Activated B cell treated with CpG ODN at 0.5 μM for 24 hours (primary cell): ENCODE measurements at regions not wholly inside any gene's neighbourhood (a gene's known extent, or its start where the extent isn't known, plus 50 kb on each side); places are given as distances from the start of the nearest gene placed in this dataset.

Experiments used
- ATAC-seq: fragments of 200-7000 bp; cut with Tn5 transposase; one replicate; pipeline ENCODE4 v1.10.0; 2021; ENCODE audit warnings: low read depth, mild to moderate bottlenecking, moderate library complexity
- CTCF ChIA-PET: fragments of 350-600 bp; sonication (Branson Sonifier 250); formaldehyde crosslinking; loops from one replicate; lab custom pipeline; 2021; ENCODE audit warnings: antibody characterized with exemption; lab: Charles Lee
- POLR2A ChIA-PET: fragments of 350-600 bp; sonication (Branson Sonifier 250); formaldehyde crosslinking; loops from one replicate; lab custom pipeline; 2021; ENCODE audit warnings: antibody characterized with exemption; lab: Charles Lee
- DNase-seq: peaks from one replicate; pipeline ENCODE4 v3.0.0; 2022
- H3K27ac Mint-ChIP-seq: one replicate; pipeline ENCODE4 v1.8.0; 2020; ENCODE audit warnings: mixed read lengths
- H3K27me3 Mint-ChIP-seq: one replicate; pipeline ENCODE4 v1.8.0; 2021; ENCODE audit warnings: mixed read lengths
- H3K36me3 Mint-ChIP-seq: one replicate; pipeline ENCODE4 v1.8.0; 2021; ENCODE audit warnings: low read depth, mixed read lengths
- H3K4me1 Mint-ChIP-seq: one replicate; pipeline ENCODE4 v1.8.0; 2021; ENCODE audit warnings: mixed read lengths
- H3K4me3 Mint-ChIP-seq: one replicate; pipeline ENCODE4 v1.8.0; 2020; ENCODE audit warnings: mild to moderate bottlenecking, mixed read lengths
- H3K9me3 Mint-ChIP-seq: one replicate; pipeline ENCODE4 v1.8.0; 2020; ENCODE audit warnings: mixed read lengths
- intact Hi-C: fragments of 100-400 bp; cut with micrococcal nuclease; formaldehyde crosslinking; loops from one replicate; pipeline ENCODE4 v1.15.1; 2024
- TF ChIP-seq, protein P1 (sequence below): fragments of 200-600 bp; IDR thresholded peaks from one replicate; pipeline ENCODE4 v1.8.0; 2022; ENCODE audit warnings: antibody characterized with exemption, mild to moderate bottlenecking

GRCh38 chr7:68125168-68125567 lies 1128.5 kb downstream of the TYW1 start:
- ChIA-PET CTCF (no interaction called here), POLR2A (no interaction called here)
- H3K27ac Mint-ChIP-seq, result no peak overlapping the region
- TF ChIP-seq, protein P1, sequence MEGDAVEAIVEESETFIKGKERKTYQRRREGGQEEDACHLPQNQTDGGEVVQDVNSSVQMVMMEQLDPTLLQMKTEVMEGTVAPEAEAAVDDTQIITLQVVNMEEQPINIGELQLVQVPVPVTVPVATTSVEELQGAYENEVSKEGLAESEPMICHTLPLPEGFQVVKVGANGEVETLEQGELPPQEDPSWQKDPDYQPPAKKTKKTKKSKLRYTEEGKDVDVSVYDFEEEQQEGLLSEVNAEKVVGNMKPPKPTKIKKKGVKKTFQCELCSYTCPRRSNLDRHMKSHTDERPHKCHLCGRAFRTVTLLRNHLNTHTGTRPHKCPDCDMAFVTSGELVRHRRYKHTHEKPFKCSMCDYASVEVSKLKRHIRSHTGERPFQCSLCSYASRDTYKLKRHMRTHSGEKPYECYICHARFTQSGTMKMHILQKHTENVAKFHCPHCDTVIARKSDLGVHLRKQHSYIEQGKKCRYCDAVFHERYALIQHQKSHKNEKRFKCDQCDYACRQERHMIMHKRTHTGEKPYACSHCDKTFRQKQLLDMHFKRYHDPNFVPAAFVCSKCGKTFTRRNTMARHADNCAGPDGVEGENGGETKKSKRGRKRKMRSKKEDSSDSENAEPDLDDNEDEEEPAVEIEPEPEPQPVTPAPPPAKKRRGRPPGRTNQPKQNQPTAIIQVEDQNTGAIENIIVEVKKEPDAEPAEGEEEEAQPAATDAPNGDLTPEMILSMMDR, result no peak
- H3K36me3 Mint-ChIP-seq, result no peaks in the 10 kb centered on the region
- no peaks in the 10 kb centered on the region for H3K27me3 Mint-ChIP-seq
- ATAC-seq (no peak), DNase-seq (no peak)
- H3K9me3 Mint-ChIP-seq, result peaks cover 6% of the 10 kb centered on the region
- no peaks in the 10 kb centered on the region for H3K4me1 Mint-ChIP-seq
- intact Hi-C loops, result no loop called here
- H3K4me3 Mint-ChIP-seq, result no peak overlapping the region

GRCh38 chr7:68133045-68133444 lies 1136.4 kb downstream of the TYW1 start:
- Mint-ChIP-seq H3K27ac (no peak overlapping the region), H3K4me3 (no peak overlapping the region), H3K4me1 (no peaks in the 10 kb centered on the region), H3K27me3 (no peaks in the 10 kb centered on the region), H3K9me3 (peaks cover under 1% of the 10 kb centered on the region), H3K36me3 (no peaks in the 10 kb centered on the region)
- ChIA-PET POLR2A (no interaction called here), CTCF (no interaction called here)
- no peak for DNase-seq
- intact Hi-C loops, result no loop called here
- TF ChIP-seq, protein P1, result no peak
- ATAC-seq, result no peak

DNA sequence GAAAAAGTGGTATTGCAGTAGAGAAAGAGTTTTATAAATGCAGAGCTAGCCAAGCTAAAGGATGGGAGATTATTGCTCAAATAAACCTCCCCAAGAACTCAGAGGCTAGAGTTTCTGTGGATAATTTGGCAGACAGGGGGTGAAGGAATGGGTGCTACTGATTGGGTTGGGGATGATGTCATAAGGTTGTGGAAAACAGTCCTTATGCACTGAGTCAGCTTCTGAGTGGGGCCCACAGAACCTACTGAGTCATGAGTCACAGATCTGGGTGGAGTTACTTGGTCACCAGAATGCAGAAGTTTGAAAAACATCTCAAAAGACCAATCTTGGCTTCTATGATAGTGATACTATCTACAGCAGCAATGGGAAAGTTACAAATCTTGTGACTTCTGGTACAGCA lies 1146.7 kb downstream of the TYW1 start:
- Mint-ChIP-seq H3K27me3 (no peaks in the 10 kb centered on the region), H3K9me3 (peaks cover 25% of the 10 kb centered on the region), H3K4me3 (no peak overlapping the region), H3K36me3 (no peaks in the 10 kb centered on the region), H3K4me1 (no peaks in the 10 kb centered on the region), H3K27ac (no peak overlapping the region)
- DNase-seq (no peak), ATAC-seq (no peak)
- intact Hi-C loops, result no loop called here
- CTCF ChIA-PET, result no interaction called here
- POLR2A ChIA-PET, result no interaction called here
- TF ChIP-seq, protein P1, result no peak

DNA sequence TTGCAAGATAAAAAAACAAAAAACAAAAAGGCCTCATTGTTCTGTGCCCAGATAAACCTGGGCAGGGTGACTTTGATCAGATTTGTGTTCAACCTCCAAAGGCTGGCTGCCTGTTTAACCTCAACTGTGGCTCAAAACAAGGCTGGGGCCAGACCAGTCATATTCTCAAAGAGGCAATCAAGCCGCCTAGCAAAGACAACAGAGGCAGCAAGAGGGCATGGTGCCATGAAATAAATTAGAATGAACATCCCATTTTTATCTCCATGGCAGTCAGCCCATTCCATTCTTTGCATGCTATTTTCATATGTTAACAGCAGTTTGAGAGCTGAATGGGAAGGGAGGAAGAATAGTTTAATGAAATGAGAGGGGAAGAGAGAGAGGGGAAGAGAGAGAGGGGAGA lies 1150.3 kb downstream of the TYW1 start:
- no peaks in the 10 kb centered on the region for H3K36me3 Mint-ChIP-seq
- intact Hi-C loops, result no loop called here
- ChIA-PET CTCF (no interaction called here), POLR2A (no interaction called here)
- ATAC-seq, result no peak
- H3K27me3 Mint-ChIP-seq, result no peaks in the 10 kb centered on the region
- H3K27ac Mint-ChIP-seq, result no peak overlapping the region
- H3K4me1 Mint-ChIP-seq, result no peaks in the 10 kb centered on the region
- no peak overlapping the region for H3K4me3 Mint-ChIP-seq
- TF ChIP-seq, protein P1, result no peak
- DNase-seq, result no peak
- H3K9me3 Mint-ChIP-seq, result peaks cover 15% of the 10 kb centered on the region

- H3K4me1 Mint-ChIP-seq, result no peaks in the 10 kb centered on the region
- peaks cover 10% of the 10 kb centered on the region for H3K9me3 Mint-ChIP-seq
- DNase-seq, result no peak
- no peak overlapping the region for H3K27ac Mint-ChIP-seq
- no peak for ATAC-seq
- ChIA-PET CTCF (no interaction called here), POLR2A (no interaction called here)
- H3K27me3 Mint-ChIP-seq, result no peaks in the 10 kb centered on the region
- no peak overlapping the region for H3K4me3 Mint-ChIP-seq
- intact Hi-C loops, result no loop called here
- TF ChIP-seq, protein P1, result no peak
- no peaks in the 10 kb centered on the region for H3K36me3 Mint-ChIP-seq
Observed at GRCh38 chr7:68147614-68148238, 1151.1 kb downstream of the TYW1 start.
